KG1 (cell line): ENCODE measurements at regions not wholly inside any gene's neighbourhood (a gene's known extent, or its start where the extent isn't known, plus 50 kb on each side); places are given as distances from the start of the nearest gene placed in this dataset.

Source experiments
- DNase-seq: peaks from one replicate; lab custom pipeline; 2025; lab: John Stamatoyannopoulos, UW

DNA sequence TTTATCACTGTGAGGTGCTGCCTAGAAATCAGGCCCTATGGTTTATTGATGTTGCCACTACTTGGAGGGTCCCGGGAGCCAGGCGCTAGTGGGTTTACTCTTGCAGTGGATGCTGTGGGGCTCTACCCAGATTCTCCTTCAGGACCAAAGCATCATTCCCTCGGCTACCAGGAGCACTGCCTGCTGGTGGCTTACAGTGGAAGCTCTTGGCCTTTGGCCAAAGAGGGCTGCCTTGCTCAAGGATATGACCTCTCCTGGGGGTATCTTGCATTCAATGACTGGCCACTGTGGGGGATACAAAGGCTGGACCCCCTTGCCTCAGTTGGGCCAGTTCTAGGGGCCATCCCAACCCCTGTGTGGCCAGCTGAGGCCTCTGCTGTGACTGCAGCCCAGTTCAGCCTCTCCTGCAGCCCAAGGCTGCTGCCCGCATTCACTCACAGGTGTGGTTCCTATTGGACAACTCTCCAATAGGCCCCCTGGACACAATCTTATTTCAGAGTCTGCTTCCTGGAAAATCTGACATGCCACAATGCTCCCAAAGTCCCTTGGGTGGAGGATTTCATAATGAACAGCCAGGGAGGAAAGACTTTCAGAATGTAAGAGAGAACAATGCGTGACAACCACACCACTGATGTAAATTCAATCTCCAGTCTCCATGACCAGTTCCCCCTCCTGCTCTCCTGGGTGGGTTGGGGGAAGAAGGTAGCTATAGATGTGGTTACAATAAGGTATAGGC is 196.3 kb downstream of the SNX10 start:
- DNase-seq, result no peak

DNA sequence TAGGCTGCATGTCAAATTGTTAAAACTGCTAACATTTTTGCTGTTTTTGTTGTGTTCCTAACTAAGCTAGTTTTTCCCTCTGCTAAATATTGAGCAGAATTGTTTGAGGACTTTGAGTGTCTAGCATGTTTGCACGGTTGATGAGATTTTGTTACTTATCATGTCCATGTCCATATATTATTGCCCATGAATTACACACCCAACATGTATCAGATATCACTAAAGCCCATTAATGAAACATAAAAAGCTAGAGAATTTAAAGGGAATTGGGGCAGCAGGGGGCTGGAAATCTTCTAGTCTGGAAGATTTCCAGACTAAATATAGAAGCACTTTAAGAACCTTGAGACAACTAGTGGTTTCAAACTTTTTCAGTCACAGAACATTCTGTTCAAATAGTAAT is 197.7 kb downstream of the SNX10 start:
- no peak for DNase-seq

DNA sequence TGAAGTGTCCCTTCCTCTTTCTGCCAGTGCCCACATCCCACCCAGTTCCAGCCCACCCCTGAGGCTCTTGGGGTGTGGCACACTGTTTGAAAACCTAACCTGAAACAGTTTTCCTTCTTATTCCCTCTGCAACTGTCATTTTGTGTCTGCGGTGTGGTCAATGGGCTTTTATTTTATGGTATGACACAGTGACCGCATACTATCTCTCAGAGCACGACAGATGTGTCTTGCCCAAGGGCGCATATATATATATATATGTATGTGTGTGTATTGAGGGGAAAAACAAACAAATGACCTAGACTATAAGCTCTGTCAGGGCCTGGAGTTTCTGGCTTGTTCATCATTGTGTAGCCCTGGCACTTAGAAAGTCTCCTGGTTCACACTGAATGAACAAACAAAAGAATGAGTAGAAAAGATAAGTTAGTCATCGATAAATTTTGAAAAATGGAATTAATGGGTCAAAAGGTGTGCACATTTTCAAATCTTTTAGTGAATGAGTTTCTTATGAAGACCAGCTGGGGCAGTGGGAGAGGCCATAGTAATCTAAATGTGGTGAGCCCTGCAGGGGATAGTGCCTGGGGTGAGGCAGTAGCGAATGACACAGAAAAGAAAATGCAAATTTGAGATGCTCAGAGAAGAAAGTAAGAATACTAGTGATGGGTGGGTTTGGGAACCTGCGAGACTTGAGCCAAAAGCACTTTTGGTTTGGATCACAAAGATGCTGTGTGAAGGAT is 198.4 kb downstream of the SNX10 start:
- no peak for DNase-seq

- DNase-seq, result no peak
These were observed 199.3 kb downstream of the SNX10 start for GRCh38 chr7:26490640-26491624.

GRCh38 chr7:26492816-26493215 is 201.2 kb downstream of the SNX10 start:
- no peak for DNase-seq

GRCh38 chr7:26493737-26494428 is 202.2 kb downstream of the SNX10 start:
- no peak for DNase-seq

DNA sequence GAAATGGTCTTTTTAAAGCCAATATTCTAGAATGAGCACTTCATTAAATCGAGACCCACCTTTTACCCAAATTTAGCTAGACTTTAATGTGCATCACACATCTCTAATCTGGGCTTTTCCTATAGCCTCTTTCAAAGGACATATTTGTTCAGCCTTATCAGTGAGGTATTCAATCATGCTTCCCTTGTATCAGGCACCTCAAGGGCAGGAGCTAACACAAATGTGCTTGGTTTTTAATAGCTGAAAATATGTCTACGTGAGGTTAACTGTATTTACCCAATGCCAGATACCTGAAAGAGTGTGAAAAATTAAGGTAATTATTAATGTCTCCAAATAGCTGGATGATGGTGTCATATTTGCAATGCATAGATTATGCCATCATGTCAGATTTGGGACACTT is 203.9 kb downstream of the SNX10 start:
- DNase-seq, result no peak

GRCh38 chr7:26497801-26498596 is 206.3 kb downstream of the SNX10 start:
- DNase-seq, result no peak

- DNase-seq, result no peak
These were observed 207.7 kb downstream of the SNX10 start for GRCh38 chr7:26499315-26499897.

DNA sequence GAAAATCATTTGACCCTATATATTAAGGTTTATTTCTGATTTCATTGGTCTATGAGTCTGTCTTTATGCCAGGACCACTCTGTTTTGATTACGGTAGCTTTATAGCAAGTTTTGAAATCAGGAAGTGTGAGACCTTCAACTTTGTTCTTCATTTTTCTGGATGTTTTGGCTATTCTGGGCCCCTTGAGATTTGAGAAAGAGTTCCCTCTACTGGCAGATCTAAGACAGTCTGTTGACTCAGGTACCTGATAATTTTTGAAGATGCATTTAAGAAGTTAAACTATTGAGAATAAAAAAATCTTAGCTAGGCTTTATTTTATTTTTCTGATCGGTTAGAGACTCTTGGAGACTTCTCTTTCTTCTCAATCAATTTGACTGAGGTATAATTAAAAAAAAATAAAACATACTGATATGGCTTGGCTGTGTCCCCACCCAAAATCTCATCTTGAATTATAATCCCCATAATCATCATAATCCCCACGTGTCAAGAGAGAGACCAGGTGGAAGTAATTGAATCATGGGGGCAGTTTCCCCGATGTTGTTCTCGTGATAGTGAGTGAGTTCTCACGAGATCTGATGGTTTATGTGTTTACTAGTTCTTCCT is 209.2 kb downstream of the SNX10 start:
- no peak for DNase-seq

DNA sequence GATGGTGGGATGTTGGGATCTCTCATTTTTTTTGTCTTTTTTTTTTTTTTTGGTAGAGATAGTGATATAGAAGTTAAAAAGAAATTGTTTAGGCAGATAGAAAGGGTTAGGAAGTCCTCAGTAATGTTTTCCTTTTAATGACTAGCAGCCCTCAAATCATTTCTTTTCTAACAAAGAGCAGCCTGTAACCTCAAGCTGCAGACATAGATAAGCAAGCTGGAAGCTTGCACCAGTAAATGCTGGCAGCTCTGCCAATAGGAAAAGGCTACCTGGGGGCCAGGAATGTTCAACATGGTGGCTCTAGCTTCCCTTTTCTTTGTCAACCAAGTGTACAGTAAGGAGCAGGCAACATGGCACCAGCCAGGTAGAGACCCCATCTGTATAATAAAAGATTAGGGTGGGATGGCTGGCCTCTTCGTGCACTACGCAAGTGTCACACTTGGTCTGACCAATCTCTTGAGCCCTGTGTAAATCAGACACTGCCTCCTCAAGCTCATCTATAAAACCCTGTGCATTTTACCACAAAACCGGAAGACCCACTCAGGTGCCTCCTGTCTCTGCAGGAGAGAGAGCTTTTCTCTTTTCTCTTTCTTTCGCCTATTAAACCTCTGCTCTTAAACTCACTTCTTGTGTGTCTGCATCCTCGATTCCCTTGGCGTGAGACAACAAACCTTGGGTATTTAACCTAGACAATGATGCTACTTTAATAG is 212.9 kb downstream of the SNX10 start:
- DNase-seq, result no peak

- no peak for DNase-seq
These were observed 214.5 kb downstream of the SNX10 start for GRCh38 chr7:26506196-26506595.

- DNase-seq, result no peak
These were observed 215.7 kb downstream of the SNX10 start for GRCh38 chr7:26507108-26507987.

GRCh38 chr7:26508481-26508880 is 216.8 kb downstream of the SNX10 start:
- DNase-seq, result no peak

DNA sequence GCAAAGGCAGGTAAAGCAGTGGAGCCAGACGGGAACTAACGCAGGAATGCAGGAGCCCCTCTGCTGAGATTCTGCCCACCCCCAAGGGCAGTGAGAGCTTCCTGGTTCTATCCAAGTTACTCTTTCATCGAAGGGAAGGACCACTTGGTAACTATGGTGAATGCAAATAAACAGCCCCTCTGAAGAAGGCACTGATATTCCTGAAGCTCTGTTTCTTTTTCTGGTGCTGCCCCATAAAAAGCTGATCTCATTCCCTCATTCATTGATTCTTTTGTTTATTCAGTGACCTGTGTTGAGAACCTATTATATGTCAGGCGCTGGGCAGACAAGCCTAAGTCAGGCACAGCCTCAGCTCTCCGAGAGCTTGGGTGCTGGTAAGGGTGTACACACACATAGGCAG is 217.3 kb downstream of the SNX10 start:
- DNase-seq, result no peak

GRCh38 chr7:26510231-26510957 is 218.7 kb downstream of the SNX10 start:
- no peak for DNase-seq

GRCh38 chr7:26511866-26512265 is 220.2 kb downstream of the SNX10 start:
- DNase-seq, result no peak

DNA sequence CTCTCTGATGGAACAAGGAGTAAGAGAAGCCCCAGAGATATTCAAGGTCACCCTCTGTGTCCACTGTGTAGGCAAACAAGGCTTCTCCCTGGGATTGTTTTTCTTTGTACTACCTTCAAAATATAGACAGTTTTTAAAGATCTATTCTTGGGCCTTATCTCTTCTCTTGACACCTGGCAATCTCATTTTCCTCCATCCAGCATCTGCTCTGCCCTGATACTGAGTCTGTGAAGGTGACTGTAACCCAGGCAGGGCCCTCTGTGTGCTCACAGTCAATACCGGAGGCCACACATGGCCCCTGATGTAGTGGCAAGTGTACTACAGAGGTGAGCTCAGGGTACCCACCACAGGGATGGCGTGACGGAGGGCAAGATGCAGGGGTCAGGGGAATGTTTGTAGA is 221.1 kb downstream of the SNX10 start:
- no peak for DNase-seq
